PC-3 (cell line): ENCODE measurements at regions not wholly inside any gene's neighbourhood (a gene's known extent, or its start where the extent isn't known, plus 50 kb on each side); places are given as distances from the start of the nearest gene placed in this dataset.

ENCODE experiments used
- EZH2 ChIP-seq: fragments of 300-600 bp; sonication (generic); IDR thresholded peaks from one replicate; pipeline ENCODE4 v1.6.1; 2017; ENCODE audit warnings: antibody characterized with exemption, mild to moderate bottlenecking, low read length; ENCODE audit not compliant: unreplicated experiment
- EZH2phosphoT487 ChIP-seq: fragments of 300-600 bp; sonication (generic); IDR thresholded peaks from 2 replicates; pipeline ENCODE4 v1.6.1; 2018; ENCODE audit warnings: mild to moderate bottlenecking, antibody characterized with exemption, low read length, borderline replicate concordance
- TF ChIP-seq, protein P1 (sequence below): fragments of 300-600 bp; sonication (generic); conservative IDR thresholded peaks from 2 replicates; pipeline ENCODE4 v1.5.1; 2017; ENCODE audit warnings: antibody characterized with exemption, low read depth, mild to moderate bottlenecking, low read length

DNA sequence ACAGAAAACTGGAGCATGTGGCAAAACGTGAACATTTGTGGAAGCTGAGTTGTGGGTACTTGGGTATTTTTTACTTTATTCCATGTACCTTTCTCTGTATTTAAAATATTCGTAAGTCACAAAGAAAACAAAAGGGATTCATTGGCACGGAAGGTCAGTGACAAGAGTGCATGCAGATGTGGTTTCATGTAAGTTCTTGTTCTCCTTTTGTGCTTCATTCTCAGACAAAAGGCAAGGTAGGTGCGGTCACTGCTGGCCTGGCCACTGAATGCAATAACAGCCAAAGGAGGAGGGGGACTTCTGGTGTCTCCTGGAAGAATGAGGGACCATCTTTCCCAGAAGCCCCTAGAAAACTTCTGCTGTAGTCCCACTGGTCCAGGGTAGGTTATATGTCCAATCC, 200.0 kb upstream of the TOPAZ1 start:
- TF ChIP-seq EZH2 (no peak), EZH2phosphoT487 (no peak)
- TF ChIP-seq, protein P1, sequence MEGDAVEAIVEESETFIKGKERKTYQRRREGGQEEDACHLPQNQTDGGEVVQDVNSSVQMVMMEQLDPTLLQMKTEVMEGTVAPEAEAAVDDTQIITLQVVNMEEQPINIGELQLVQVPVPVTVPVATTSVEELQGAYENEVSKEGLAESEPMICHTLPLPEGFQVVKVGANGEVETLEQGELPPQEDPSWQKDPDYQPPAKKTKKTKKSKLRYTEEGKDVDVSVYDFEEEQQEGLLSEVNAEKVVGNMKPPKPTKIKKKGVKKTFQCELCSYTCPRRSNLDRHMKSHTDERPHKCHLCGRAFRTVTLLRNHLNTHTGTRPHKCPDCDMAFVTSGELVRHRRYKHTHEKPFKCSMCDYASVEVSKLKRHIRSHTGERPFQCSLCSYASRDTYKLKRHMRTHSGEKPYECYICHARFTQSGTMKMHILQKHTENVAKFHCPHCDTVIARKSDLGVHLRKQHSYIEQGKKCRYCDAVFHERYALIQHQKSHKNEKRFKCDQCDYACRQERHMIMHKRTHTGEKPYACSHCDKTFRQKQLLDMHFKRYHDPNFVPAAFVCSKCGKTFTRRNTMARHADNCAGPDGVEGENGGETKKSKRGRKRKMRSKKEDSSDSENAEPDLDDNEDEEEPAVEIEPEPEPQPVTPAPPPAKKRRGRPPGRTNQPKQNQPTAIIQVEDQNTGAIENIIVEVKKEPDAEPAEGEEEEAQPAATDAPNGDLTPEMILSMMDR: no peak
